SK-N-SH treated with all-trans-retinoic acid at 6 μM for 48 hours (cell line): ENCODE measurements at regions not wholly inside any gene's neighbourhood (a gene's known extent, or its start where the extent isn't known, plus 50 kb on each side); places are given as distances from the start of the nearest gene placed in this dataset.

Source experiments
- ATAC-seq: fragments of 200-7000 bp; cut with Tn5 transposase; 3 replicates; pipeline ENCODE4 v1.9.1; 2020; ENCODE audit warnings: mild to moderate bottlenecking, moderate library complexity
- ARNTL ChIP-seq: fragments of 450-650 bp; formaldehyde crosslinking; IDR thresholded peaks from 2 replicates; pipeline ENCODE4 v1.5.0; 2020; ENCODE audit warnings: low read depth, mild to moderate bottlenecking, moderate library complexity, borderline replicate concordance
- BACH2 ChIP-seq: fragments of 250-450 bp; sonication (Bioruptor Pico); IDR thresholded peaks from 2 replicates; pipeline ENCODE4 v1.9.0; 2021; ENCODE audit warnings: mild to moderate bottlenecking, borderline replicate concordance
- CSDC2 ChIP-seq: fragments of 250-450 bp; sonication (Bioruptor Pico); IDR thresholded peaks from 2 replicates; pipeline ENCODE4 v1.5.0; 2020; ENCODE audit warnings: mild to moderate bottlenecking, moderate library complexity
- ESRRG ChIP-seq: fragments of 250-450 bp; sonication (Bioruptor Pico); IDR thresholded peaks from 2 replicates; pipeline ENCODE4 v1.6.1; 2021; ENCODE audit warnings: mild to moderate bottlenecking
- GLIS3 ChIP-seq: fragments of 250-450 bp; sonication (Bioruptor Pico); IDR thresholded peaks from 2 replicates; pipeline ENCODE4 v1.5.0; 2020; ENCODE audit warnings: mild to moderate bottlenecking, moderate library complexity
- OSR1 ChIP-seq: fragments of 250-450 bp; sonication (Bioruptor Pico); IDR thresholded peaks from 2 replicates; pipeline ENCODE4 v1.8.0; 2022; ENCODE audit warnings: moderate library complexity, mild to moderate bottlenecking, inconsistent platforms
- PPARA ChIP-seq: fragments of 250-450 bp; sonication (Bioruptor Pico); IDR thresholded peaks from 2 replicates; pipeline ENCODE4 v1.5.0; 2020; ENCODE audit warnings: mild to moderate bottlenecking, borderline replicate concordance
- RARB ChIP-seq: fragments of 250-450 bp; sonication (Bioruptor Pico); IDR thresholded peaks from 2 replicates; pipeline ENCODE4 v1.8.0; 2021; ENCODE audit warnings: mild to moderate bottlenecking, moderate library complexity
- SNAI2 ChIP-seq: fragments of 250-450 bp; sonication (Bioruptor Pico); IDR thresholded peaks from 2 replicates; pipeline ENCODE4 v1.5.0; 2020; ENCODE audit warnings: mild to moderate bottlenecking, moderate library complexity
- TCF4 ChIP-seq: fragments of 250-450 bp; sonication (Bioruptor Pico); IDR thresholded peaks from 2 replicates; pipeline ENCODE4 v1.8.0; 2021; ENCODE audit warnings: mild to moderate bottlenecking, moderate library complexity, borderline replicate concordance
- TOX ChIP-seq: fragments of 250-450 bp; sonication (Bioruptor Pico); IDR thresholded peaks from 2 replicates; pipeline ENCODE4 v1.8.0; 2021; ENCODE audit warnings: mild to moderate bottlenecking, moderate library complexity, borderline replicate concordance
- ZC3H10 ChIP-seq: fragments of 250-450 bp; sonication (Bioruptor Pico); IDR thresholded peaks from 2 replicates; pipeline ENCODE4 v1.5.1; 2021; ENCODE audit warnings: mild to moderate bottlenecking, moderate library complexity
- ZFP3 ChIP-seq: fragments of 250-450 bp; sonication (Bioruptor Pico); IDR thresholded peaks from 2 replicates; pipeline ENCODE4 v1.5.0; 2020; ENCODE audit warnings: mild to moderate bottlenecking, moderate library complexity
- ZFP30 ChIP-seq: fragments of 450-650 bp; formaldehyde crosslinking; IDR thresholded peaks from 2 replicates; pipeline ENCODE4 v1.5.0; 2022; ENCODE audit warnings: mild to moderate bottlenecking, moderate library complexity
- ZNF565 ChIP-seq: fragments of 450-650 bp; formaldehyde crosslinking; conservative IDR thresholded peaks from 2 replicates; pipeline ENCODE4 v1.5.0; 2020; ENCODE audit warnings: low read depth, mild to moderate bottlenecking, moderate library complexity
- ZNF70 ChIP-seq: fragments of 450-650 bp; formaldehyde crosslinking; IDR thresholded peaks from 2 replicates; pipeline ENCODE4 v1.5.0; 2020; ENCODE audit warnings: mild to moderate bottlenecking, moderate library complexity
- ZNF8 ChIP-seq: fragments of 450-650 bp; formaldehyde crosslinking; IDR thresholded peaks from 2 replicates; pipeline ENCODE4 v1.5.0; 2020; ENCODE audit warnings: mild to moderate bottlenecking, moderate library complexity
- TF ChIP-seq, protein P1 (sequence below): fragments of 250-450 bp; sonication (Bioruptor Pico); IDR thresholded peaks from 2 replicates; pipeline ENCODE4 v1.8.0; 2020; ENCODE audit warnings: mild to moderate bottlenecking, moderate library complexity, borderline replicate concordance
- TF ChIP-seq, protein P2 (sequence below): fragments of 250-450 bp; sonication (Bioruptor Pico); IDR thresholded peaks from 2 replicates; pipeline ENCODE4 v1.5.1; 2021; ENCODE audit warnings: mild to moderate bottlenecking, moderate library complexity
- TF ChIP-seq, protein P3 (sequence below): fragments of 250-450 bp; sonication (Bioruptor Pico); IDR thresholded peaks from 2 replicates; pipeline ENCODE4 v1.5.0; 2020; ENCODE audit warnings: mild to moderate bottlenecking, moderate library complexity
- TF ChIP-seq, protein P4 (sequence below): fragments of 250-450 bp; sonication (Bioruptor Pico); IDR thresholded peaks from 2 replicates; pipeline ENCODE4 v1.8.0; 2021; ENCODE audit warnings: low read depth, mild to moderate bottlenecking, moderate library complexity, borderline replicate concordance
- TF ChIP-seq, protein P5 (sequence below): fragments of 250-450 bp; sonication (Bioruptor Pico); IDR thresholded peaks from 2 replicates; pipeline ENCODE4 v1.5.1; 2020; ENCODE audit warnings: low read depth, mild to moderate bottlenecking, moderate library complexity

DNA sequence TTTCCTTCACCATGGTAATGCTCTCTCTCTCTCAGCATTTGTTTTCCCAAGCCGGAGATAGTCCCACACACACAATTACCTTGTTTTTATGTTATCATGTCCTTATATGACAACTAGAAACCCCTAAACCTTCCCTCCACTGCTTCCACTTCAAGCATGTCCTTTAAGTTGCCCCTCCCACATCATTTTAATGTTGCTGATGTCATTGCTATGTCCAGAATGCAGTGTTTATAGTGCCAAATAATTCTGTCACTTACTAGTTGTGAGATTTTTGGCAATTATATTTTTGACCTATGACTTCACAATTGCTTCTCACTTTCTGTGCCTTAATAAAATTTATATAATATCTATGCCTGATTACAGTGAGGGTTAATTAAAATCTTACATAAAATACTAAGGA is 645.9 kb downstream of the XPNPEP1 start (continued):
- TF ChIP-seq CSDC2 (no peak), RARB (CRISPR knock-in tag) (no peak)
- TF ChIP-seq, protein P1, sequence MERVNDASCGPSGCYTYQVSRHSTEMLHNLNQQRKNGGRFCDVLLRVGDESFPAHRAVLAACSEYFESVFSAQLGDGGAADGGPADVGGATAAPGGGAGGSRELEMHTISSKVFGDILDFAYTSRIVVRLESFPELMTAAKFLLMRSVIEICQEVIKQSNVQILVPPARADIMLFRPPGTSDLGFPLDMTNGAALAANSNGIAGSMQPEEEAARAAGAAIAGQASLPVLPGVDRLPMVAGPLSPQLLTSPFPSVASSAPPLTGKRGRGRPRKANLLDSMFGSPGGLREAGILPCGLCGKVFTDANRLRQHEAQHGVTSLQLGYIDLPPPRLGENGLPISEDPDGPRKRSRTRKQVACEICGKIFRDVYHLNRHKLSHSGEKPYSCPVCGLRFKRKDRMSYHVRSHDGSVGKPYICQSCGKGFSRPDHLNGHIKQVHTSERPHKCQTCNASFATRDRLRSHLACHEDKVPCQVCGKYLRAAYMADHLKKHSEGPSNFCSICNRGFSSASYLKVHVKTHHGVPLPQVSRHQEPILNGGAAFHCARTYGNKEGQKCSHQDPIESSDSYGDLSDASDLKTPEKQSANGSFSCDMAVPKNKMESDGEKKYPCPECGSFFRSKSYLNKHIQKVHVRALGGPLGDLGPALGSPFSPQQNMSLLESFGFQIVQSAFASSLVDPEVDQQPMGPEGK (CRISPR knock-in tag), result no peak
- TF ChIP-seq, all 23 proteins: peak for 0

DNA sequence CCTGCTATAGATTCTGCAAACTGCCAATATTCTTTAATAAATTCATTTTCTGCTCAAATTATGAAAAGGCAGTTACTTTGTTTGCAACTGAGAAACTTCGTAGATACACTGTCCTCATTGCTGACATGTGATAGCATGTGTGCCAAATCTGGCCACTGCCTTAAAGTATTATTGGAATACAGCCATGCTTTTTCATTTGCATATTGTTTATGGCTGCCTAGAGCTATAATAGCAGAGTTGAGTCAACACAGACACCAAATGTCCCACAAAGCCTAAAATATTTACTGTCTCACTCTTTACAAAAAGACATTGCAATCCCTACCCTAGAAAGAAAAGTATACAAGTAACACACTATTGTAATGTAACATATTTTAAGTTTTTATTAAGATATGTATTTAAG is 647.4 kb downstream of the XPNPEP1 start:
- no peak for TF ChIP-seq TCF4 (CRISPR knock-in tag)
- no peak; the same call in 2 of the 3 replicates for ATAC-seq

DNA sequence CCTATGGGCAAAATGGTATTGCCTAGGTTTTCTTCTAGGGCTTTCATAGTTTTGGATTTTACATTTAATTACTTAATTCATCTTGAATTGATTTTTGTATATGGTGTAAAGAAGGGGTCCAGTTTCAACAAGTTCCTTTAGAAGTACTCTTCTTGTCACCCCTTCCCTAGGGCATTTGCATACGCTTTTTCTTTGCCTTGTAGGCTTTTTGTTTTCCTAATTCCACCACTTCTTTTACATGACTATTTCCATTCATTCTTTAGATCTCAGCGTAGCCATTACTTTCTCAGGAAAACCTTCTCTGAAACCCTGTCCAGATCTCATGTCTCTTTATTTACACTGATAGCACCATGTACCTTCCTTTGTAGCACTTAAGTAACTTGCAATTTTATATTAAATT is 648.6 kb downstream of the XPNPEP1 start:
- no peak for ATAC-seq
- TF ChIP-seq ZNF70 (CRISPR knock-in tag) (no peak), PPARA (CRISPR knock-in tag) (no peak), SNAI2 (no peak), ARNTL (CRISPR knock-in tag) (no peak), CSDC2 (no peak), ZC3H10 (CRISPR knock-in tag) (no peak)
- TF ChIP-seq, protein P2, sequence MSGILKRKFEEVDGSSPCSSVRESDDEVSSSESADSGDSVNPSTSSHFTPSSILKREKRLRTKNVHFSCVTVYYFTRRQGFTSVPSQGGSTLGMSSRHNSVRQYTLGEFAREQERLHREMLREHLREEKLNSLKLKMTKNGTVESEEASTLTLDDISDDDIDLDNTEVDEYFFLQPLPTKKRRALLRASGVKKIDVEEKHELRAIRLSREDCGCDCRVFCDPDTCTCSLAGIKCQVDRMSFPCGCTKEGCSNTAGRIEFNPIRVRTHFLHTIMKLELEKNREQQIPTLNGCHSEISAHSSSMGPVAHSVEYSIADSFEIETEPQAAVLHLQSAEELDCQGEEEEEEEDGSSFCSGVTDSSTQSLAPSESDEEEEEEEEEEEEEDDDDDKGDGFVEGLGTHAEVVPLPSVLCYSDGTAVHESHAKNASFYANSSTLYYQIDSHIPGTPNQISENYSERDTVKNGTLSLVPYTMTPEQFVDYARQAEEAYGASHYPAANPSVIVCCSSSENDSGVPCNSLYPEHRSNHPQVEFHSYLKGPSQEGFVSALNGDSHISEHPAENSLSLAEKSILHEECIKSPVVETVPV, result no peak
- TF ChIP-seq, protein P3, sequence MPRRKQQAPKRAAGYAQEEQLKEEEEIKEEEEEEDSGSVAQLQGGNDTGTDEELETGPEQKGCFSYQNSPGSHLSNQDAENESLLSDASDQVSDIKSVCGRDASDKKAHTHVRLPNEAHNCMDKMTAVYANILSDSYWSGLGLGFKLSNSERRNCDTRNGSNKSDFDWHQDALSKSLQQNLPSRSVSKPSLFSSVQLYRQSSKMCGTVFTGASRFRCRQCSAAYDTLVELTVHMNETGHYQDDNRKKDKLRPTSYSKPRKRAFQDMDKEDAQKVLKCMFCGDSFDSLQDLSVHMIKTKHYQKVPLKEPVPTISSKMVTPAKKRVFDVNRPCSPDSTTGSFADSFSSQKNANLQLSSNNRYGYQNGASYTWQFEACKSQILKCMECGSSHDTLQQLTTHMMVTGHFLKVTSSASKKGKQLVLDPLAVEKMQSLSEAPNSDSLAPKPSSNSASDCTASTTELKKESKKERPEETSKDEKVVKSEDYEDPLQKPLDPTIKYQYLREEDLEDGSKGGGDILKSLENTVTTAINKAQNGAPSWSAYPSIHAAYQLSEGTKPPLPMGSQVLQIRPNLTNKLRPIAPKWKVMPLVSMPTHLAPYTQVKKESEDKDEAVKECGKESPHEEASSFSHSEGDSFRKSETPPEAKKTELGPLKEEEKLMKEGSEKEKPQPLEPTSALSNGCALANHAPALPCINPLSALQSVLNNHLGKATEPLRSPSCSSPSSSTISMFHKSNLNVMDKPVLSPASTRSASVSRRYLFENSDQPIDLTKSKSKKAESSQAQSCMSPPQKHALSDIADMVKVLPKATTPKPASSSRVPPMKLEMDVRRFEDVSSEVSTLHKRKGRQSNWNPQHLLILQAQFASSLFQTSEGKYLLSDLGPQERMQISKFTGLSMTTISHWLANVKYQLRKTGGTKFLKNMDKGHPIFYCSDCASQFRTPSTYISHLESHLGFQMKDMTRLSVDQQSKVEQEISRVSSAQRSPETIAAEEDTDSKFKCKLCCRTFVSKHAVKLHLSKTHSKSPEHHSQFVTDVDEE, result no peak

DNA sequence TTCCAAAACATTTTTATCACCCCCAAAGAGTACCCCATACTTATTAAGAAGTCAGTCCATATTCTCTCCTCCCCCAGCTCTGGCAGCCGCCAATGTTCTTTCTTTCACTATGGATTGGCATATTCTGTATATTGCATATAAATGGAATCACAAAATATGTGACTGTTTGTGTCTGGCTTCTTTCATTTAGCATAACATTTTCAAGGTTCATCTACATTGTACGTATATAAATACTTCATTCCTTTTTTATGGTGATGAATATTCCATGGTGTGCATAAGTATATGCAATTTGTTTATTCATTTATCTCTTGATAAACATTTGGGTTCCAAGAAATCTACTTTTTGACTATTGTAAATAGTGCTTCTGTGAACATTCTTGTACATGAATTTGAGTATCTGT is 653.1 kb downstream of the XPNPEP1 start:
- TF ChIP-seq SNAI2 (no peak), RARB (CRISPR knock-in tag) (no peak), OSR1 (CRISPR knock-in tag) (no peak), BACH2 (CRISPR knock-in tag) (no peak), ZFP30 (CRISPR knock-in tag) (no peak), TOX (no peak), ZNF565 (CRISPR knock-in tag) (no peak), ZNF70 (CRISPR knock-in tag) (no peak), ESRRG (CRISPR knock-in tag) (no peak), ZFP3 (no peak), PPARA (CRISPR knock-in tag) (no peak), GLIS3 (CRISPR knock-in tag) (no peak), CSDC2 (no peak), ZNF8 (CRISPR knock-in tag) (no peak)
- TF ChIP-seq, protein P4, sequence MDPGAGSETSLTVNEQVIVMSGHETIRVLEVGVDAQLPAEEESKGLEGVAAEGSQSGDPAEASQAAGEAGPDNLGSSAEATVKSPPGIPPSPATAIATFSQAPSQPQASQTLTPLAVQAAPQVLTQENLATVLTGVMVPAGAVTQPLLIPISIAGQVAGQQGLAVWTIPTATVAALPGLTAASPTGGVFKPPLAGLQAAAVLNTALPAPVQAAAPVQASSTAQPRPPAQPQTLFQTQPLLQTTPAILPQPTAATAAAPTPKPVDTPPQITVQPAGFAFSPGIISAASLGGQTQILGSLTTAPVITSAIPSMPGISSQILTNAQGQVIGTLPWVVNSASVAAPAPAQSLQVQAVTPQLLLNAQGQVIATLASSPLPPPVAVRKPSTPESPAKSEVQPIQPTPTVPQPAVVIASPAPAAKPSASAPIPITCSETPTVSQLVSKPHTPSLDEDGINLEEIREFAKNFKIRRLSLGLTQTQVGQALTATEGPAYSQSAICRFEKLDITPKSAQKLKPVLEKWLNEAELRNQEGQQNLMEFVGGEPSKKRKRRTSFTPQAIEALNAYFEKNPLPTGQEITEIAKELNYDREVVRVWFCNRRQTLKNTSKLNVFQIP (CRISPR knock-in tag), result no peak
- TF ChIP-seq, protein P2, result no peak
- TF ChIP-seq, protein P1 (CRISPR knock-in tag), result no peak
- TF ChIP-seq, protein P5, sequence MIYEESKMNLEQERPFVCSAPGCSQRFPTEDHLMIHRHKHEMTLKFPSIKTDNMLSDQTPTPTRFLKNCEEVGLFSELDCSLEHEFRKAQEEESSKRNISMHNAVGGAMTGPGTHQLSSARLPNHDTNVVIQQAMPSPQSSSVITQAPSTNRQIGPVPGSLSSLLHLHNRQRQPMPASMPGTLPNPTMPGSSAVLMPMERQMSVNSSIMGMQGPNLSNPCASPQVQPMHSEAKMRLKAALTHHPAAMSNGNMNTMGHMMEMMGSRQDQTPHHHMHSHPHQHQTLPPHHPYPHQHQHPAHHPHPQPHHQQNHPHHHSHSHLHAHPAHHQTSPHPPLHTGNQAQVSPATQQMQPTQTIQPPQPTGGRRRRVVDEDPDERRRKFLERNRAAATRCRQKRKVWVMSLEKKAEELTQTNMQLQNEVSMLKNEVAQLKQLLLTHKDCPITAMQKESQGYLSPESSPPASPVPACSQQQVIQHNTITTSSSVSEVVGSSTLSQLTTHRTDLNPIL (CRISPR knock-in tag), result no peak
- ATAC-seq, result no peak
